Neural cell (in vitro differentiated cells): ENCODE measurements at regions not wholly inside any gene's neighbourhood (a gene's known extent, or its start where the extent isn't known, plus 50 kb on each side); places are given as distances from the start of the nearest gene placed in this dataset.

ENCODE experiments used
- H2AFZ ChIP-seq: fragments of 200-600, 300-800 bp; sonication (generic), shearing (Covaris generic); 2 replicates; pipeline ENCODE4 v1.6.0; 2014; ENCODE audit warnings: low read depth, mild to moderate bottlenecking, antibody characterized with exemption, low read length, moderate library complexity
- H3F3A ChIP-seq: fragments of 200-600 bp; shearing (Covaris generic); 2 replicates; pipeline ENCODE4 v1.6.1; 2016; ENCODE audit warnings: mild to moderate bottlenecking, moderate library complexity, mixed read lengths, antibody characterized with exemption, low read length; ENCODE audit not compliant: insufficient read depth, poor library complexity, severe bottlenecking
- H3K27ac ChIP-seq: fragments of 200-600, 300-800 bp; sonication (generic), shearing (Covaris generic); 2 replicates; pipeline ENCODE4 v1.5.1; 2014; ENCODE audit warnings: mild to moderate bottlenecking, low read length, moderate library complexity
- H3K27me3 ChIP-seq: fragments of 300-800, 200-600 bp; sonication (generic), shearing (Covaris generic); 2 replicates; pipeline ENCODE4 v1.6.0; 2014; ENCODE audit warnings: mild to moderate bottlenecking, low read depth, low read length, moderate library complexity; ENCODE audit not compliant: insufficient read depth
- H3K36me3 ChIP-seq: fragments of 300-800, 200-600 bp; sonication (generic), shearing (Covaris generic); 2 replicates; pipeline ENCODE4 v1.5.1; 2014; ENCODE audit warnings: mild to moderate bottlenecking, antibody characterized with exemption, low read length, moderate library complexity; ENCODE audit not compliant: insufficient read depth
- H3K4me2 ChIP-seq: fragments of 300-800, 200-600 bp; sonication (generic), shearing (Covaris generic); 2 replicates; pipeline ENCODE4 v1.6.0; 2014; ENCODE audit warnings: mild to moderate bottlenecking, low read length
- H3K4me3 ChIP-seq: fragments of 300-800, 200-600 bp; sonication (generic), shearing (Covaris generic); 2 replicates; pipeline ENCODE4 v1.5.1; 2014; ENCODE audit warnings: mild to moderate bottlenecking, low read length, moderate library complexity
- H3K79me2 ChIP-seq: fragments of 200-600 bp; shearing (Covaris generic); replicated peaks from 2 replicates; pipeline ENCODE4 v1.6.0; 2014; ENCODE audit warnings: mild to moderate bottlenecking, low read length, moderate library complexity; ENCODE audit not compliant: insufficient read depth
- H3K9ac ChIP-seq: fragments of 300-800, 200-600 bp; sonication (generic), shearing (Covaris generic); 2 replicates; pipeline ENCODE4 v1.6.1; 2016; ENCODE audit warnings: mild to moderate bottlenecking, low read length, mixed read lengths
- H3K9me2 ChIP-seq: fragments of 200-600 bp; shearing (Covaris generic); 2 replicates; pipeline ENCODE4 v1.6.1; 2016; ENCODE audit warnings: mild to moderate bottlenecking, low read length, mixed read lengths; ENCODE audit not compliant: insufficient read depth
- H3K9me3 ChIP-seq: fragments of 200-600, 300-800 bp; sonication (generic), shearing (Covaris generic); 2 replicates; pipeline ENCODE4 v1.6.1; 2016; ENCODE audit warnings: mild to moderate bottlenecking, mixed run types, low read length, moderate library complexity, mixed read lengths
- H4K20me1 ChIP-seq: fragments of 200-600 bp; shearing (Covaris generic); 2 replicates; pipeline ENCODE4 v1.6.1; 2016; ENCODE audit warnings: mild to moderate bottlenecking, mixed run types; ENCODE audit not compliant: insufficient read depth
- CTCF ChIP-seq: fragments of 450-650 bp; IDR thresholded peaks from 2 replicates; pipeline ENCODE4 v1.5.1; 2014; ENCODE audit warnings: antibody characterized with exemption, mild to moderate bottlenecking, moderate library complexity; ENCODE audit not compliant: poor library complexity, severe bottlenecking
- EP300 ChIP-seq: fragments of 450-650 bp; conservative IDR thresholded peaks from 2 replicates; pipeline ENCODE4 v1.6.1; 2014; ENCODE audit warnings: antibody characterized with exemption, mild to moderate bottlenecking, moderate library complexity; ENCODE audit not compliant: poor library complexity, severe bottlenecking
- EZH2 ChIP-seq: fragments of 200-600, 300-800 bp; shearing (Covaris generic), sonication (generic); IDR thresholded peaks from 2 replicates; pipeline ENCODE4 v1.6.1; 2014; ENCODE audit warnings: antibody characterized with exemption, low read length, borderline replicate concordance, mild to moderate bottlenecking; ENCODE audit not compliant: insufficient read depth, poor library complexity, severe bottlenecking
- MXI1 ChIP-seq: fragments of 450-650 bp; conservative IDR thresholded peaks from 2 replicates; pipeline ENCODE4 v1.6.1; 2014; ENCODE audit warnings: antibody characterized with exemption, mild to moderate bottlenecking; ENCODE audit not compliant: poor library complexity, severe bottlenecking
- POLR2AphosphoS5 ChIP-seq: IDR thresholded peaks from 2 replicates; pipeline ENCODE4 v1.6.1; 2012
- RAD21 ChIP-seq: fragments of 450-650 bp; conservative IDR thresholded peaks from 2 replicates; pipeline ENCODE4 v1.6.1; 2014; ENCODE audit warnings: antibody characterized with exemption, mild to moderate bottlenecking, moderate library complexity
- REST ChIP-seq: IDR thresholded peaks from 2 replicates; pipeline ENCODE4 v1.6.1; 2012; ENCODE audit warnings: borderline replicate concordance
- SMC3 ChIP-seq: fragments of 450-650 bp; conservative IDR thresholded peaks from 2 replicates; pipeline ENCODE4 v1.6.1; 2014; ENCODE audit warnings: antibody characterized with exemption, mild to moderate bottlenecking, moderate library complexity; ENCODE audit not compliant: poor library complexity
- TAF1 ChIP-seq: IDR thresholded peaks from 2 replicates; pipeline ENCODE4 v1.6.1; 2012; ENCODE audit warnings: low read depth

GRCh38 chr3:71987089-71987735, 202.3 kb upstream of the PROK2 start:
- no peaks in the 10 kb centered on the region for H3K36me3 ChIP-seq
- TF ChIP-seq EZH2 = no peak
- no peak for TF ChIP-seq SMC3
- peak; percentile 14 for TF ChIP-seq CTCF
- no peak for TF ChIP-seq MXI1
- no peak overlapping the region for H3K4me3 ChIP-seq
- H4K20me1 ChIP-seq = no peaks in the 10 kb centered on the region
- no peaks in the 10 kb centered on the region for H3F3A ChIP-seq
- H3K27ac ChIP-seq = no peak overlapping the region
- no peaks in the 10 kb centered on the region for H3K79me2 ChIP-seq
- no peak overlapping the region for H3K9ac ChIP-seq
- no peak overlapping the region for H3K4me2 ChIP-seq
- H2AFZ ChIP-seq = no peak overlapping the region
- no peaks in the 10 kb centered on the region for H3K27me3 ChIP-seq
- no peaks in the 10 kb centered on the region for H3K9me3 ChIP-seq
- H3K9me2 ChIP-seq = no peaks in the 10 kb centered on the region

- H3K4me2 ChIP-seq = no peak overlapping the region
- TF ChIP-seq EP300 = no peak
- TF ChIP-seq REST = no peak
- TF ChIP-seq POLR2AphosphoS5 = no peak
- no peak for TF ChIP-seq MXI1
- no peak for TF ChIP-seq CTCF
- no peak for TF ChIP-seq SMC3
- no peak for TF ChIP-seq RAD21
- TF ChIP-seq TAF1 = no peak
- no peak for TF ChIP-seq EZH2
- H3K9ac ChIP-seq = no peak overlapping the region
- no peaks in the 10 kb centered on the region for H3F3A ChIP-seq
- H3K36me3 ChIP-seq = no peaks in the 10 kb centered on the region
- no peaks in the 10 kb centered on the region for H3K79me2 ChIP-seq
- H3K27me3 ChIP-seq = no peaks in the 10 kb centered on the region
- H3K27ac ChIP-seq = no peak overlapping the region
- H3K4me3 ChIP-seq = no peak overlapping the region
- no peak overlapping the region for H2AFZ ChIP-seq
- H3K9me3 ChIP-seq = no peaks in the 10 kb centered on the region
- H3K9me2 ChIP-seq = no peaks in the 10 kb centered on the region
- H4K20me1 ChIP-seq = no peaks in the 10 kb centered on the region
Observed at GRCh38 chr3:71986606-71987005, 201.7 kb upstream of the PROK2 start.
